ENCODE measurements at regions not wholly inside any gene's neighbourhood (a gene's known extent, or its start where the extent isn't known, plus 50 kb on each side); places are given as distances from the start of the nearest gene placed in this dataset.

- H4K20me1 ChIP-seq (ENCODE audit: insufficient read depth, poor library complexity, severe bottlenecking): no peaks in the 10 kb centered on the region
- WGBS (ENCODE audit: low lambda C conversion rate, missing lambda C conversion rate): 82% methylated on average over 9 of the region's 9 CpGs
- no peaks in the 10 kb centered on the region for H3K9me3 ChIP-seq (ENCODE audit: low read depth)
- TF ChIP-seq EZH2 (IDR thresholded peaks at IDR 0.05; ENCODE audit: borderline replicate concordance) (no peak), CTCF (IDR thresholded peaks at IDR 0.05; ENCODE audit: poor library complexity) (no peak), EZH2phosphoT487 (IDR thresholded peaks at IDR 0.05; ENCODE audit: low read depth, severe bottlenecking, unreplicated experiment) (no peak)
- H3K4me1 ChIP-seq (ENCODE audit: insufficient read depth): no peaks in the 10 kb centered on the region
- no peaks in the 10 kb centered on the region for H3K36me3 ChIP-seq (replicated peaks; ENCODE audit: insufficient read depth, low read depth)
- no peaks in the 10 kb centered on the region for H3K79me2 ChIP-seq
- no peaks in the 10 kb centered on the region for H3K27me3 ChIP-seq
- H3K4me3 ChIP-seq: no peak overlapping the region
- no peaks in the 10 kb centered on the region for H3K9me2 ChIP-seq (replicated peaks; ENCODE audit: insufficient read depth)
- no peak overlapping the region for H3K27ac ChIP-seq
- H3K4me2 ChIP-seq: no peak overlapping the region
- DNase-seq (ENCODE audit: low spot score): no peak
- H2AFZ ChIP-seq: no peak overlapping the region
Observed at GRCh38 chr12:130063866-130064265, 98.4 kb upstream of the FZD10 start.

GRCh38 chr12:130064999-130065398 is 97.3 kb upstream of the FZD10 start:
- H3K27me3 ChIP-seq: no peaks in the 10 kb centered on the region
- no peaks in the 10 kb centered on the region for H3K79me2 ChIP-seq
- H3K4me1 ChIP-seq (ENCODE audit: insufficient read depth): no peaks in the 10 kb centered on the region
- DNase-seq (ENCODE audit: low spot score): no peak
- H3K9me3 ChIP-seq (ENCODE audit: low read depth): no peaks in the 10 kb centered on the region
- H3K27ac ChIP-seq: no peak overlapping the region
- H2AFZ ChIP-seq: no peak overlapping the region
- WGBS (ENCODE audit: low lambda C conversion rate, missing lambda C conversion rate): 69% methylated on average over 4 of the region's 4 CpGs
- no peaks in the 10 kb centered on the region for H3K36me3 ChIP-seq (replicated peaks; ENCODE audit: insufficient read depth, low read depth)
- H3K9me2 ChIP-seq (replicated peaks; ENCODE audit: insufficient read depth): no peaks in the 10 kb centered on the region
- TF ChIP-seq EZH2phosphoT487 (IDR thresholded peaks at IDR 0.05; ENCODE audit: low read depth, severe bottlenecking, unreplicated experiment) (no peak), CTCF (IDR thresholded peaks at IDR 0.05; ENCODE audit: poor library complexity) (no peak), EZH2 (IDR thresholded peaks at IDR 0.05; ENCODE audit: borderline replicate concordance) (no peak)
- no peak overlapping the region for H3K4me3 ChIP-seq
- H4K20me1 ChIP-seq (ENCODE audit: insufficient read depth, poor library complexity, severe bottlenecking): no peaks in the 10 kb centered on the region
- H3K4me2 ChIP-seq: no peak overlapping the region

- Histone ChIP-seq H2AFZ (no peak overlapping the region), H3K4me3 (no peak overlapping the region), H3K4me1 (ENCODE audit: insufficient read depth) (no peaks in the 10 kb centered on the region), H3K79me2 (no peaks in the 10 kb centered on the region), H3K27me3 (no peaks in the 10 kb centered on the region), H4K20me1 (ENCODE audit: insufficient read depth, poor library complexity, severe bottlenecking) (no peaks in the 10 kb centered on the region), H3K4me2 (no peak overlapping the region), H3K36me3 (replicated peaks; ENCODE audit: insufficient read depth, low read depth) (no peaks in the 10 kb centered on the region), H3K9me2 (replicated peaks; ENCODE audit: insufficient read depth) (no peaks in the 10 kb centered on the region), H3K27ac (no peak overlapping the region), H3K9me3 (ENCODE audit: low read depth) (no peaks in the 10 kb centered on the region)
- 89% methylated on average over 5 of the region's 5 CpGs for WGBS (ENCODE audit: low lambda C conversion rate, missing lambda C conversion rate)
- TF ChIP-seq EZH2 (IDR thresholded peaks at IDR 0.05; ENCODE audit: borderline replicate concordance) (no peak), EZH2phosphoT487 (IDR thresholded peaks at IDR 0.05; ENCODE audit: low read depth, severe bottlenecking, unreplicated experiment) (no peak), CTCF (IDR thresholded peaks at IDR 0.05; ENCODE audit: poor library complexity) (no peak)
- no peak for DNase-seq (ENCODE audit: low spot score)
Observed at GRCh38 chr12:130066742-130067141, 95.5 kb upstream of the FZD10 start.

- H3K9me2 ChIP-seq (replicated peaks; ENCODE audit: insufficient read depth): no peaks in the 10 kb centered on the region
- no peak overlapping the region for H3K4me2 ChIP-seq
- H4K20me1 ChIP-seq (ENCODE audit: insufficient read depth, poor library complexity, severe bottlenecking): no peaks in the 10 kb centered on the region
- TF ChIP-seq CTCF (IDR thresholded peaks at IDR 0.05; ENCODE audit: poor library complexity) (no peak), EZH2 (IDR thresholded peaks at IDR 0.05; ENCODE audit: borderline replicate concordance) (no peak), EZH2phosphoT487 (IDR thresholded peaks at IDR 0.05; ENCODE audit: low read depth, severe bottlenecking, unreplicated experiment) (no peak)
- WGBS (ENCODE audit: low lambda C conversion rate, missing lambda C conversion rate): 83% methylated on average over 11 of the region's 11 CpGs
- DNase-seq (ENCODE audit: low spot score): no peak
- H3K4me1 ChIP-seq (ENCODE audit: insufficient read depth): no peaks in the 10 kb centered on the region
- no peaks in the 10 kb centered on the region for H3K27me3 ChIP-seq
- H2AFZ ChIP-seq: no peak overlapping the region
- H3K9me3 ChIP-seq (ENCODE audit: low read depth): no peaks in the 10 kb centered on the region
- no peaks in the 10 kb centered on the region for H3K36me3 ChIP-seq (replicated peaks; ENCODE audit: insufficient read depth, low read depth)
- H3K27ac ChIP-seq: no peak overlapping the region
- no peaks in the 10 kb centered on the region for H3K79me2 ChIP-seq
- H3K4me3 ChIP-seq: no peak overlapping the region
Observed at GRCh38 chr12:130068741-130069140, 93.5 kb upstream of the FZD10 start.

Measured in hepatocyte (in vitro differentiated cells).